Omental fat pad (tissue), 3 donors: ENCODE measurements at regions not wholly inside any gene's neighbourhood (a gene's known extent, or its start where the extent isn't known, plus 50 kb on each side); places are given as distances from the start of the nearest gene placed in this dataset.

Source experiments
- ATAC-seq: fragments of 150-250 bp; one replicate; pipeline ENCODE4 v1.9.1; 2016; ENCODE audit warnings: mild to moderate bottlenecking, moderate library complexity; ENCODE audit not compliant: low FRiP score
- DNase-seq: peaks from one replicate; pipeline ENCODE4 v3.0.0-alpha.2; 2019; ENCODE audit warnings: low spot score
- TF ChIP-seq, protein P1 (sequence below), 3 donors: fragments of 450-650 bp; IDR thresholded peaks; one replicate each; pipeline ENCODE4 v1.5.1; 2016 to 2017; ENCODE audit warnings: antibody characterized with exemption in 3 of 3, mild to moderate bottlenecking in 3 of 3, moderate library complexity in 2 of 3

GRCh38 chr12:67524861-67525616 is 123.5 kb upstream of the DYRK2 start:
- DNase-seq (no peak), ATAC-seq (no peak)
- TF ChIP-seq, protein P1, sequence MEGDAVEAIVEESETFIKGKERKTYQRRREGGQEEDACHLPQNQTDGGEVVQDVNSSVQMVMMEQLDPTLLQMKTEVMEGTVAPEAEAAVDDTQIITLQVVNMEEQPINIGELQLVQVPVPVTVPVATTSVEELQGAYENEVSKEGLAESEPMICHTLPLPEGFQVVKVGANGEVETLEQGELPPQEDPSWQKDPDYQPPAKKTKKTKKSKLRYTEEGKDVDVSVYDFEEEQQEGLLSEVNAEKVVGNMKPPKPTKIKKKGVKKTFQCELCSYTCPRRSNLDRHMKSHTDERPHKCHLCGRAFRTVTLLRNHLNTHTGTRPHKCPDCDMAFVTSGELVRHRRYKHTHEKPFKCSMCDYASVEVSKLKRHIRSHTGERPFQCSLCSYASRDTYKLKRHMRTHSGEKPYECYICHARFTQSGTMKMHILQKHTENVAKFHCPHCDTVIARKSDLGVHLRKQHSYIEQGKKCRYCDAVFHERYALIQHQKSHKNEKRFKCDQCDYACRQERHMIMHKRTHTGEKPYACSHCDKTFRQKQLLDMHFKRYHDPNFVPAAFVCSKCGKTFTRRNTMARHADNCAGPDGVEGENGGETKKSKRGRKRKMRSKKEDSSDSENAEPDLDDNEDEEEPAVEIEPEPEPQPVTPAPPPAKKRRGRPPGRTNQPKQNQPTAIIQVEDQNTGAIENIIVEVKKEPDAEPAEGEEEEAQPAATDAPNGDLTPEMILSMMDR (IDR thresholded peaks at IDR 0.05), result no peak

GRCh38 chr12:67525617-67525884 is 123.0 kb upstream of the DYRK2 start:
- ATAC-seq, result no peak
- TF ChIP-seq, protein P1 (IDR thresholded peaks at IDR 0.05), result no peak
- no peak for DNase-seq

DNA sequence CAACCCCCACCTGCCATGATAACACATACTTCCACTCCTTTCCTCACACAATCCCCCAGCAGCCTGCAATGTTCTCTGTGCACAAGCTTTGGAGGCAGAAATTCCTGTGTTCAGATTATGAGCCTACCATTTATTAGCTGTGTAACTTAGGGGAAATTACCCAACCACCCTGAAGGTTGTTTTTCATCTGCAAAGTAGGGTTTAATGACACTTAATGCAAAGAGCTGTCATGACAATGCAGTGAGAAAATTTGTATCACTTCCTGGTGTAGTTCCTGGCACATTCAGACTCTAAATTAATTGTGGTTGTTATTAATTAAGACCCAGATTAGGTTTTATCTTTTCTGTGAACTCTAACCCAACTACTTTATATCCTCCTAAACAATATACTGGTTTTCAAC is 122.4 kb upstream of the DYRK2 start:
- no peak for ATAC-seq
- no peak for DNase-seq
- TF ChIP-seq, protein P1 (IDR thresholded peaks at IDR 0.05), result no peak

DNA sequence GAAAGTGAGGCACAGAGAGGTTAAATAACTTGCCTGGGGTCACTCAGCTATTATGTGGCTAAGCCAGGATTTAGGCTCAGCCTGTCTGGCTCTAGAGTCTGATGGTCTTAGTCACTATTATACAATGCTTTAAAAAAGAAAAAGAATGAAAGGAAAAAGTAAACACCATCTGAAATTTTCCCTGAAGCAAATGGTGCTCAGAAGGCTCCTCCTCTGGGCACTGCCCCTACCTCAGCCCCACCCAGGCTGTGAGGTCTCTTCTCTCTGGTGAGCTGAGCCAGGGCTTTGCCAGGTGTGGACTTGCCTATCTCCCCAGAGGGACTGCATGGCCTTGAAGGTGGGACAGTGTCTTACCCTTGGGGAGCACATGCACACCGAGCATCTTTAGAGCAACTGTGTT is 117.5 kb upstream of the DYRK2 start:
- TF ChIP-seq, protein P1 (IDR thresholded peaks at IDR 0.05), result no peak
- DNase-seq (no peak), ATAC-seq (no peak)

DNA sequence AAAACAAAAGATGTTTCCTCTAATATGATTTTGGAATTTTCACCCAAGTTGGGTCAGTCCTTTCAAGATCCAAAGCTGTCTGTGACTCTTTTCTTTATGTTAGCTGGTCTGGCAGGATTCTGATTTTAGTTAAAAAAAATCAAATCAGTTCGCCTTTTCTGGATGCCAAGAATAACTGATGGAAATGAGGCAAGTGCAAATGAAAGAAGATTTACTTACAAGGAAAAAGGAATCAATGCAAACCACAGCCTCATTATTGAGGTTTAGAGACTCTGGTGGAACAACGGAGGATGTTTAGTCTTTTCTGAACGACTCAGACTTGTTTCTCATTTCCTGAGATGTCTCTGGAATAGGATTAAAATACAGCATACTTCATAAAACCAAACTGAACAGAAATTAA is 117.0 kb upstream of the DYRK2 start:
- no peak for DNase-seq
- TF ChIP-seq, protein P1 (IDR thresholded peaks at IDR 0.05), result no peak
- no peak for ATAC-seq

- TF ChIP-seq, protein P1 (IDR thresholded peaks at IDR 0.05), result no peak
- no peak for DNase-seq
Measured at GRCh38 chr12:67533159-67533558, 115.4 kb upstream of the DYRK2 start.

DNA sequence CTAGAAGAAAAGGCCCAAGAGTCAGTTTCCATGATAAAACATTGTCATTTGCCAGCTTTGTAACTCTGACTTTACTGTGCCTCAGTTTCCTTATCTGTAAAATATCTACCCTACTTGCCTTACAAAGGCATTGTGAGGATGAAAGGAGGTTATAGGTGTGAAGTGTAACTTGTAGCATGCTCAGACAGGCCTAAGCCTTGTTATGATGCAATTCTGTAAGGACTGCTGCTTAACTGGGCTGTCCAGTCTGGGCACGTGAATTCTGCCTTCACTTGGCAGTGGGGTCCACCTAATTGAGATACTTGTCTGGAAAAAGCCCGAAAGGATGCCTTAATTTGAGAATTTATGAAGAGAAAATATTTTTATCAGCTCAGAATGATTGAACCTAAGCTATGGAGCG is 114.5 kb upstream of the DYRK2 start:
- no peak for DNase-seq
- TF ChIP-seq, protein P1 (IDR thresholded peaks at IDR 0.05), result no peak
- ATAC-seq, result no peak

More at GRCh38 chr12:67533159-67533558, 115.4 kb upstream of the DYRK2 start:
- ATAC-seq, result no peak
